H1 (cell line): ENCODE measurements at regions not wholly inside any gene's neighbourhood (a gene's known extent, or its start where the extent isn't known, plus 50 kb on each side); places are given as distances from the start of the nearest gene placed in this dataset.

Source experiments
- CTCF ChIA-PET: fragments of 300-600 bp; sonication (Branson Sonifier 250); formaldehyde crosslinking; loops from one replicate; lab custom pipeline; 2021; ENCODE audit not compliant: partially characterized antibody; lab: Charles Lee
- POLR2A ChIA-PET: fragments of 300-600 bp; sonication (Branson Sonifier 250); formaldehyde crosslinking; loops from one replicate; lab custom pipeline; 2021; ENCODE audit warnings: inconsistent platforms; ENCODE audit not compliant: partially characterized antibody; lab: Charles Lee
- DNase-seq, 2 experiments: peaks; one replicate each; pipeline versions ENCODE4 v3.0.0 to v3.0.0-alpha.2; 2010 to 2022; ENCODE audit warnings: low spot score in 2 of 2, low read depth in 1 of 2, mixed read lengths in 1 of 2
- FAIRE-seq: peaks from 2 replicates; lab custom pipeline; 2011; peaks lifted over from hg19 to GRCh38; lab: Jason Lieb, UNC
- H2AFZ ChIP-seq: 2 replicates; pipeline ENCODE4 v1.8.1; 2012; ENCODE audit warnings: low read length, inconsistent platforms
- H2AK5ac ChIP-seq: 2 replicates; pipeline ENCODE4 v1.6.1; 2013; ENCODE audit warnings: low read depth, low read length
- H2BK120ac ChIP-seq: replicated peaks from 2 replicates; pipeline ENCODE3; 2013; ENCODE audit warnings: low read depth, low read length, inconsistent platforms
- H2BK12ac ChIP-seq: 2 replicates; pipeline ENCODE4 v1.6.1; 2013; ENCODE audit warnings: low read depth, low read length
- H2BK15ac ChIP-seq: 2 replicates; pipeline ENCODE4 v1.6.1; 2013; ENCODE audit warnings: low read length
- H2BK20ac ChIP-seq: 2 replicates; pipeline ENCODE4 v1.6.1; 2013; ENCODE audit warnings: low read length
- H2BK5ac ChIP-seq: 2 replicates; pipeline ENCODE4 v1.6.1; 2013; ENCODE audit warnings: low read depth, low read length
- H3K14ac ChIP-seq: 2 replicates; pipeline ENCODE4 v1.6.1; 2013; ENCODE audit warnings: inconsistent platforms; ENCODE audit not compliant: insufficient read length
- H3K18ac ChIP-seq: 2 replicates; pipeline ENCODE4 v1.6.1; 2013; ENCODE audit warnings: low read length; ENCODE audit errors: extremely low read depth
- H3K23ac ChIP-seq: 2 replicates; pipeline ENCODE4 v1.6.1; 2013; ENCODE audit warnings: inconsistent platforms; ENCODE audit not compliant: insufficient read length
- H3K23me2 ChIP-seq: 2 replicates; pipeline ENCODE4 v1.6.1; 2013; ENCODE audit warnings: low read depth, low read length
- H3K27ac ChIP-seq: 2 replicates; pipeline ENCODE4 v1.6.1; 2011; ENCODE audit warnings: low read depth, low read length, inconsistent platforms
- H3K27me3 ChIP-seq, 4 experiments: replicated peaks in 1 of 4; 1 replicate in 1 of 4; 2 replicates in 3 of 4; pipeline versions ENCODE4 v1.6.1 to v1.8.1; 2011 to 2013; ENCODE audit warnings: low read length in 3 of 4, mild to moderate bottlenecking in 3 of 4, inconsistent platforms in 2 of 4, mixed read lengths in 2 of 4, moderate library complexity in 1 of 4; ENCODE audit not compliant: control insufficient read depth in 3 of 4, insufficient read depth in 3 of 4; ENCODE audit errors: extremely low read depth in 1 of 4
- H3K36me3 ChIP-seq, 4 experiments: 2 replicates each; pipeline versions ENCODE4 v1.6.1 to v1.8.1; 2011 to 2013; ENCODE audit warnings: mild to moderate bottlenecking in 4 of 4, low read length in 3 of 4, moderate library complexity in 2 of 4, control low read depth in 1 of 4, inconsistent platforms in 1 of 4; ENCODE audit not compliant: insufficient read depth in 4 of 4, control insufficient read depth in 2 of 4
- H3K4ac ChIP-seq: replicated peaks from 2 replicates; pipeline ENCODE3; 2013; ENCODE audit warnings: low read length, low read depth, mixed read lengths, inconsistent platforms; ENCODE audit not compliant: insufficient read length
- H3K4me1 ChIP-seq, 4 experiments: replicated peaks in 1 of 4; 1 replicate in 1 of 4; 2 replicates in 3 of 4; pipeline versions ENCODE4 v1.6.1 to v1.8.1; 2011 to 2013; ENCODE audit warnings: low read length in 3 of 4, inconsistent platforms in 2 of 4, mixed read lengths in 1 of 4; ENCODE audit not compliant: insufficient read depth in 4 of 4, control insufficient read depth in 3 of 4
- H3K4me2 ChIP-seq, 2 experiments: 2 replicates each; pipeline versions ENCODE4 v1.6.1 to v1.8.1; 2011 to 2013; ENCODE audit warnings: low read depth in 2 of 2, low read length in 2 of 2, control low read depth in 1 of 2, inconsistent platforms in 1 of 2, mild to moderate bottlenecking in 1 of 2; ENCODE audit not compliant: insufficient read depth in 1 of 2
- H3K4me3 ChIP-seq, 4 experiments: fragments of 200-600, 300-600 bp in 1 of 4; sonication (generic), shearing (Covaris generic), sonication (Bioruptor Twin) in 1 of 4; 2 replicates each; pipeline versions ENCODE4 v1.5.1 to v1.8.1; 2011 to 2016; ENCODE audit warnings: low read length in 4 of 4, low read depth in 3 of 4, control low read depth in 2 of 4, inconsistent platforms in 2 of 4, mild to moderate bottlenecking in 2 of 4, mixed read lengths in 1 of 4, moderate library complexity in 1 of 4; ENCODE audit not compliant: insufficient read depth in 2 of 4; ENCODE audit errors: extremely low read depth in 1 of 4
- H3K56ac ChIP-seq: replicated peaks from 2 replicates; pipeline ENCODE3; 2013; ENCODE audit warnings: low read depth, mild to moderate bottlenecking, mixed read lengths, low read length, inconsistent platforms; ENCODE audit not compliant: insufficient read length
- H3K79me1 ChIP-seq: 2 replicates; pipeline ENCODE4 v1.6.1; 2013; ENCODE audit warnings: low read depth, low read length, control low read depth
- H3K79me2 ChIP-seq, 2 experiments: 2 replicates each; pipeline versions ENCODE4 v1.6.1 to v1.8.1; 2012 to 2013; ENCODE audit warnings: low read length in 2 of 2, mild to moderate bottlenecking in 2 of 2, inconsistent platforms in 1 of 2; ENCODE audit not compliant: insufficient read depth in 2 of 2, control insufficient read depth in 1 of 2
- H3K9ac ChIP-seq, 4 experiments: replicated peaks in 1 of 4; 1 replicate in 1 of 4; 2 replicates in 3 of 4; pipeline versions ENCODE4 v1.6.1 to v1.8.1; 2011 to 2013; ENCODE audit warnings: low read depth in 3 of 4, low read length in 3 of 4, control low read depth in 2 of 4, mild to moderate bottlenecking in 2 of 4, moderate library complexity in 2 of 4, inconsistent platforms in 1 of 4; ENCODE audit errors: extremely low read depth in 1 of 4
- H3K9me3 ChIP-seq, 2 experiments: 2 replicates each; pipeline versions ENCODE4 v1.6.1 to v1.8.1; 2012 to 2013; ENCODE audit warnings: mild to moderate bottlenecking in 2 of 2, moderate library complexity in 2 of 2, control low read depth in 1 of 2, inconsistent platforms in 1 of 2, low read depth in 1 of 2, low read length in 1 of 2, mixed read lengths in 1 of 2; ENCODE audit not compliant: insufficient read depth in 2 of 2
- H4K20me1 ChIP-seq, 2 experiments: replicated peaks in 1 of 2; 2 replicates each; pipeline versions ENCODE3 to v1.8.1; 2011 to 2013; ENCODE audit warnings: inconsistent platforms in 2 of 2, low read length in 2 of 2, mild to moderate bottlenecking in 1 of 2; ENCODE audit not compliant: insufficient read depth in 2 of 2, control insufficient read depth in 1 of 2
- H4K5ac ChIP-seq: 2 replicates; pipeline ENCODE4 v1.6.1; 2013; ENCODE audit warnings: low read length, low read depth, mixed read lengths, inconsistent platforms; ENCODE audit not compliant: insufficient read length
- H4K8ac ChIP-seq: 2 replicates; pipeline ENCODE4 v1.8.0; 2013; ENCODE audit warnings: mild to moderate bottlenecking, moderate library complexity, low read length, inconsistent platforms; ENCODE audit not compliant: insufficient read depth; ENCODE audit errors: extremely low read depth
- H4K91ac ChIP-seq: replicated peaks from 2 replicates; pipeline ENCODE3; 2013; ENCODE audit warnings: low read length, mixed read lengths, inconsistent platforms; ENCODE audit not compliant: insufficient read length
- CREB1 ChIP-seq: IDR thresholded peaks from 2 replicates; pipeline ENCODE4 v1.6.1; 2012; ENCODE audit warnings: inconsistent platforms
- HDAC2 ChIP-seq, 2 experiments: fragments of 300-600 bp in 1 of 2; sonication (generic) in 1 of 2; IDR thresholded peaks; 2 replicates each; pipeline ENCODE4 v1.6.1; 2011 to 2012; ENCODE audit warnings: low read depth in 2 of 2, low read length in 2 of 2, mild to moderate bottlenecking in 2 of 2, moderate library complexity in 2 of 2, borderline replicate concordance in 1 of 2, inconsistent platforms in 1 of 2
- HDAC6 ChIP-seq: IDR thresholded peaks from one replicate; pipeline ENCODE4 v1.7.1; 2012; ENCODE audit warnings: low read depth, mild to moderate bottlenecking, inconsistent platforms, low read length, moderate library complexity
- KDM1A ChIP-seq: fragments of 200-600, 300-600 bp; sonication (generic); IDR thresholded peaks from 2 replicates; pipeline ENCODE4 v1.7.1; 2016; ENCODE audit warnings: mild to moderate bottlenecking, low read length, borderline replicate concordance
- KDM4A ChIP-seq: IDR thresholded peaks from one replicate; pipeline ENCODE4 v1.7.1; 2012; ENCODE audit warnings: low read depth, mild to moderate bottlenecking, moderate library complexity, low read length, inconsistent platforms; ENCODE audit not compliant: severe bottlenecking
- NRF1 ChIP-seq: IDR thresholded peaks from 2 replicates; pipeline ENCODE4 v1.6.1; 2011; ENCODE audit warnings: mild to moderate bottlenecking, low read depth, low read length, improper control_type of control experiment
- PHF8 ChIP-seq: fragments of 200-600 bp; sonication (generic); conservative IDR thresholded peaks from 2 replicates; pipeline ENCODE4 v1.7.1; 2012; ENCODE audit warnings: low read depth, mild to moderate bottlenecking, inconsistent platforms, low read length, moderate library complexity
- POLR2AphosphoS5 ChIP-seq: IDR thresholded peaks from 2 replicates; pipeline ENCODE4 v1.6.1; 2011; ENCODE audit warnings: low read depth, low read length
- RFX5 ChIP-seq: IDR thresholded peaks from 2 replicates; pipeline ENCODE4 v1.6.1; 2011; ENCODE audit warnings: low read depth, low read length, improper control_type of control experiment, borderline replicate concordance
- SUZ12 ChIP-seq: fragments of 200-600 bp; sonication (generic); IDR thresholded peaks from 2 replicates; pipeline ENCODE4 v1.6.1; 2012; ENCODE audit warnings: mild to moderate bottlenecking, inconsistent platforms, low read length, moderate library complexity, mixed read lengths
- USF2 ChIP-seq: IDR thresholded peaks from 2 replicates; pipeline ENCODE4 v1.6.1; 2011; ENCODE audit warnings: low read length, improper control_type of control experiment
- WGBS, 2 experiments: shearing (Covaris generic) in 1 of 2; methylation state at CpG; one replicate each; pipeline versions ENCODE4 v1.1.6 to v1.1.7; 2013 to 2015; ENCODE audit warnings: low lambda C conversion rate in 2 of 2, mixed read lengths in 2 of 2, inconsistent platforms in 1 of 2, low coverage in 1 of 2, missing lambda C conversion rate in 1 of 2; ENCODE audit not compliant: insufficient replicate concordance in 2 of 2, insufficient coverage in 1 of 2, insufficient read length in 1 of 2; ENCODE audit errors: extremely low coverage in 1 of 2, missing lambda C conversion rate in 1 of 2; 5-methylcytosine and 5-hydroxymethylcytosine counted together

DNA sequence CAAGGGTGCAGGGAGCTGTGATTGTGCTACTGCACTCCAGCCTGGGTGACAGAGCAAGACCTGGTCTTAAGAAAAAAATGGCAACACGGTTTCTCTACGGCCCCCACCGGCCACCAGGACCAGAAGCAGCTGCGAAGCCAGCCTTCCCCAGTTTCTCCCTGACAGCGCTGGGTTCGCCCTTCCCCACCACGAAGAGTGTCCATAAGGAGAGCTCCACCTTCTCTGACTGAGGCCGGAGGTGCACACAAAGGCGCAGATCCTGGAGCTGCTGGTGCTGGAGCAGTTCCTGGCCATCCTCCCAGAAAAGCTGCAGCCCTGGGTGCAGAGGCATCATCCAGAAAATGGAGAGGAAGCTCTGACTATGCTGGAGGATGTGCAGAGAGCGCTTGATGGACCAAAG lies 52.2 kb upstream of the ZNF599 start:
- H2BK5ac ChIP-seq, result no peak overlapping the region
- no peaks in the 10 kb centered on the region for H3K4me1 ChIP-seq
- no peak overlapping the region for H2BK20ac ChIP-seq
- H3K23me2 ChIP-seq, result no peaks in the 10 kb centered on the region
- no peak overlapping the region for H2AK5ac ChIP-seq
- H3K4me3 ChIP-seq, result no peak overlapping the region
- H3K18ac ChIP-seq, result no peak overlapping the region
- ChIA-PET CTCF (interaction anchor here (1.1 to 1.4 kb wide), 3 partner anchors 9 to 185 kb away, joined by 3 to 7 read pairs (median 3); no protein-coding TSS in a partner anchor), POLR2A (interaction anchor here (1.1 kb wide), 1 partner anchor 102 kb away, joined by 3 read pairs; no protein-coding TSS in a partner anchor)
- H3K23ac ChIP-seq, result no peak overlapping the region
- FAIRE-seq (no peak), DNase-seq (no peak)
- H2BK12ac ChIP-seq, result no peak overlapping the region
- H3K9me3 ChIP-seq, result peaks cover 0 to 1% of the 10 kb centered on the region in 2 experiments; a peak in 2 of 4 replicates
- no peak overlapping the region for H4K91ac ChIP-seq
- no peak overlapping the region for H3K14ac ChIP-seq
- no peaks in the 10 kb centered on the region for H3K79me2 ChIP-seq
- no peak for TF ChIP-seq HDAC6
- TF ChIP-seq POLR2AphosphoS5, result no peak
- no peak for TF ChIP-seq CREB1
- TF ChIP-seq SUZ12, result no peak
- TF ChIP-seq NRF1, result no peak
- TF ChIP-seq HDAC2 (IDR thresholded peaks at IDR 0.05; ENCODE audit: borderline replicate concordance in 1 of 2, low read depth in 2 of 2, low read length in 2 of 2), result no peak
- no peak for TF ChIP-seq RFX5
- no peak for TF ChIP-seq KDM1A
- TF ChIP-seq KDM4A, result no peak
- no peak for TF ChIP-seq USF2
- no peak for TF ChIP-seq PHF8
- H3K27me3 ChIP-seq, result no peaks in the 10 kb centered on the region
- no peak overlapping the region for H3K4me2 ChIP-seq
- WGBS, 2 experiments, result 81% methylated on average over 10 of the region's 10 CpGs; no CpG with 5 or more reads in 1 of the 2 experiments
- H2BK15ac ChIP-seq, result no peak overlapping the region
- H3K4ac ChIP-seq, result no peak overlapping the region
- no peaks in the 10 kb centered on the region for H4K20me1 ChIP-seq
- no peak overlapping the region for H3K27ac ChIP-seq
- no peak overlapping the region for H3K9ac ChIP-seq
- H3K56ac ChIP-seq, result no peak overlapping the region
- H3K36me3 ChIP-seq, result no peaks in the 10 kb centered on the region
- no peak overlapping the region for H2BK120ac ChIP-seq
- no peak overlapping the region for H4K5ac ChIP-seq
- H4K8ac ChIP-seq, result no peak overlapping the region
- H3K79me1 ChIP-seq, result no peaks in the 10 kb centered on the region
- H2AFZ ChIP-seq, result no peak overlapping the region
